Heart right ventricle (tissue), 16 donors: ENCODE measurements at regions not wholly inside any gene's neighbourhood (a gene's known extent, or its start where the extent isn't known, plus 50 kb on each side); places are given as distances from the start of the nearest gene placed in this dataset.

ENCODE experiments used
- ATAC-seq, 8 donors: fragments of 200-7000 bp; cut with Tn5 transposase; one replicate each; pipeline ENCODE4 v1.9.1; 2020; ENCODE audit warnings: mild to moderate bottlenecking in 8 of 8, moderate library complexity in 8 of 8, moderate number of reproducible peaks in 1 of 8
- DNase-seq, 2 donors: peaks; one replicate each; pipeline ENCODE4 v3.0.0-alpha.2; 2020
- H3K27ac ChIP-seq, 10 donors: fragments of 200-600 bp; sonication (generic) in 2 of 10; one replicate each; pipeline versions ENCODE4 v1.5.0 to v1.8.0; 2020 to 2022; ENCODE audit warnings: mild to moderate bottlenecking in 3 of 10
- H3K27me3 ChIP-seq, 7 donors: fragments of 200-600 bp; one replicate each; pipeline ENCODE4 v1.8.0; 2021 to 2022; ENCODE audit warnings: mild to moderate bottlenecking in 2 of 7
- H3K36me3 ChIP-seq, 9 donors: fragments of 200-600 bp; sonication (generic) in 1 of 9; one replicate each; pipeline versions ENCODE4 v1.5.0 to v1.8.0; 2020 to 2022; ENCODE audit warnings: mild to moderate bottlenecking in 2 of 9
- H3K4me1 ChIP-seq, 9 donors: fragments of 200-600 bp; sonication (generic) in 1 of 9; one replicate each; pipeline versions ENCODE4 v1.5.0 to v1.8.0; 2020 to 2022; ENCODE audit warnings: mild to moderate bottlenecking in 4 of 9
- H3K4me3 ChIP-seq, 10 donors: fragments of 200-600 bp; sonication (generic) in 2 of 10; one replicate each; pipeline versions ENCODE4 v1.5.0 to v1.8.0; 2020 to 2022; ENCODE audit warnings: mild to moderate bottlenecking in 7 of 10, moderate library complexity in 2 of 10
- H3K9me3 ChIP-seq, 11 donors: fragments of 200-600 bp in 10 of 11; sonication (generic) in 2 of 11; one replicate each; pipeline versions ENCODE4 v1.5.0 to v1.8.0; 2013 to 2022; ENCODE audit warnings: mild to moderate bottlenecking in 2 of 11, control low read depth in 1 of 11, moderate library complexity in 1 of 11
- WGBS, 2 donors: extraction: QIAGEN DNeasy Blood & Tissue Kit; methylation state at CpG; one replicate each; pipeline ENCODE4 v1.1.7; 2013; ENCODE audit warnings: inconsistent platforms in 1 of 2; 5-methylcytosine and 5-hydroxymethylcytosine counted together
- intact Hi-C, 10 donors: fragments of 100-400 bp; cut with DNase I; formaldehyde crosslinking; loops; one replicate each; pipeline versions ENCODE4 v1.11.1 to v1.14.2; 2022
- TF ChIP-seq, protein P1 (sequence below), 9 donors: fragments of 200-600 bp; sonication (generic) in 2 of 9; IDR thresholded peaks; one replicate each; pipeline versions ENCODE4 v1.5.0 to v1.8.0; 2021 to 2022; ENCODE audit warnings: antibody characterized with exemption in 9 of 9, mild to moderate bottlenecking in 5 of 9, moderate library complexity in 1 of 9
- donor health status: Arrhythmogenic right ventricular cardiomyopathy.
- donor health status: ischemic (EF 13 %, LVEDD 7.1; RV severe dilation, severe dysfunction).
- donor health status: healthy with polysubstance abuse.
- donor health status: DM: no; HTN: yes; CAD: no.
- donor health status: DM: no; HTN: no; CAD: no.
- donor health status: ischemic (EF 25% LVEDD 6.9; RV normal size, moderate dysfunction).
- donor health status: ischemic (EF 25% LVEDD 5.7; RV mildly dilated, moderate dysfunction).
- donor health status: healthy.
- donor health status: DM: yes; HTN: yes; CAD: no.
- donor health status: Ischemic cardiomyopathy.
- donor health status: ischemic (EF 35%, LVEDD 5.7; RV mildly dilated, moderate dysfunction).
- donor health status: nonischemic (EF 11% LVEDD 7.7; RV severe dilation, severe dysfunction).
- donor health status: DM: yes; HTN: yes; CAD: no.
- donor health status: PGD.
- donor health status: ischemic (EF 29% LVEDD 5.4; RV normal size, mild dysfunction).
- donor health status: nonischemic (EF 23%, LVEDD 6.1; RV moderate dilation, normal function).

DNA sequence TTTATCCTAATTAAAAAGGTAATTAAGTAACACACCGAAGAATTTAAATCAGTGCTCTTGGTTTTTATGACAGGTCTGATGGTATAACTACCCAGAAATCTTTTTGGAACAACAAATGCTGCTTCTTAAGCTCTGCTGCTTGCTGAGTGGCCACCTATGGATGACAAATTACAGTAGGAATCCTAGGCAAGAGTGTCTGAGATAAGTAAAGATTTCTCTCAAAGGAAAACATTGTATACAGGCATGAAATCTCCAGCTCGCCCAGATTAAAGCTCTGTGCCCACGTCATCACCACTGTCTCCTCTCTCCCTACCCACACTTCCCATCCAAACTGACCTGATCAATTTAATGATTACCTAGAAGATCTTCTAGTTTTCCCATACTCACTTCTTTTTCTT lies 1083.0 kb upstream of the MAP3K7 start:
- no peaks in the 10 kb centered on the region for H3K36me3 ChIP-seq
- DNase-seq (no peak), ATAC-seq (no peak)
- intact Hi-C loops, result no loop called here
- no peaks in the 10 kb centered on the region for H3K9me3 ChIP-seq
- 33 to 40% methylated on average over 3 of the region's 3 CpGs for WGBS, 2 donors
- H3K4me3 ChIP-seq, result peak overlapping the region in 1 of 10 donors; percentile 6
- no peaks in the 10 kb centered on the region for H3K27me3 ChIP-seq
- TF ChIP-seq, protein P1, sequence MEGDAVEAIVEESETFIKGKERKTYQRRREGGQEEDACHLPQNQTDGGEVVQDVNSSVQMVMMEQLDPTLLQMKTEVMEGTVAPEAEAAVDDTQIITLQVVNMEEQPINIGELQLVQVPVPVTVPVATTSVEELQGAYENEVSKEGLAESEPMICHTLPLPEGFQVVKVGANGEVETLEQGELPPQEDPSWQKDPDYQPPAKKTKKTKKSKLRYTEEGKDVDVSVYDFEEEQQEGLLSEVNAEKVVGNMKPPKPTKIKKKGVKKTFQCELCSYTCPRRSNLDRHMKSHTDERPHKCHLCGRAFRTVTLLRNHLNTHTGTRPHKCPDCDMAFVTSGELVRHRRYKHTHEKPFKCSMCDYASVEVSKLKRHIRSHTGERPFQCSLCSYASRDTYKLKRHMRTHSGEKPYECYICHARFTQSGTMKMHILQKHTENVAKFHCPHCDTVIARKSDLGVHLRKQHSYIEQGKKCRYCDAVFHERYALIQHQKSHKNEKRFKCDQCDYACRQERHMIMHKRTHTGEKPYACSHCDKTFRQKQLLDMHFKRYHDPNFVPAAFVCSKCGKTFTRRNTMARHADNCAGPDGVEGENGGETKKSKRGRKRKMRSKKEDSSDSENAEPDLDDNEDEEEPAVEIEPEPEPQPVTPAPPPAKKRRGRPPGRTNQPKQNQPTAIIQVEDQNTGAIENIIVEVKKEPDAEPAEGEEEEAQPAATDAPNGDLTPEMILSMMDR (IDR thresholded peaks at IDR 0.05), result no peak
- H3K4me1 ChIP-seq, result no peaks in the 10 kb centered on the region
- H3K27ac ChIP-seq, result no peak overlapping the region

DNA sequence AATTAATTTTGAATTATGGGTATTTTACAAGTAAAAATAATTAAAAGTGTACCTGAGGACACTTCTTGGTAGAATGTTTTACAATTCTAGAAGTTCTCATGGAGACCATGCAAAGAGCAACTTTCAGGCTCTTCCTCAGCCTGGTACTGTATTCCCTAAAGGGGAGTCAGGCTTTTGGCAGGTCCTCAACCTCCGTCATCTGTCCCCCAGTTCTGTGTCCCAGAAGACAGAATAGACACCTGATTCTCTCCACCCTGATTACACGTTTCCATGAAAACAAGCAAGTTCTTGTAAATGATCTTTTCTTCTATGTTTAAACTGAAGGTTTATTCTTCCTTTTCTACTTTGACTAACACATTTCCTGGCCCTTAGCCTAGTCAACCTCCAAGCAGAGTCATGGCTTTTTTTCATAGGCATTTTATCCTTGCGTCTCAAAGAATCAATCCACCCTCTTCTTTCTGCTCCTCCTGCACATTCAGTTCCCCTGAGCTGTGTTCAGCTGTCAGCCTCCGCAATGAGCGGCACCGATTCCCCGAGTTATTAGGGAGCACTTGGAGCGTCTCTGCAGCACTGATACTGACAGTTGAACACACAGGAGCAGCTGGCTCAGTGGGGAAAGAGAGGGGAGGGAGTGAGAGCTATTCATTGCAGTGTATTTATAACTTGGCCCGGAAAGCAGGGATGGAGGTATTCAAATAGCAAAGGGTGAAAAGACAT lies 1082.4 kb upstream of the MAP3K7 start:
- Histone ChIP-seq H3K27ac (no peak overlapping the region), H3K9me3 (no peaks in the 10 kb centered on the region), H3K27me3 (no peaks in the 10 kb centered on the region), H3K4me3 (peak overlapping the region in 1 of 10 donors; percentile 6), H3K36me3 (no peaks in the 10 kb centered on the region), H3K4me1 (no peaks in the 10 kb centered on the region)
- intact Hi-C loops, result no loop called here
- 37 to 45% methylated on average over 9 of the region's 9 CpGs for WGBS, 2 donors
- TF ChIP-seq, protein P1 (IDR thresholded peaks at IDR 0.05), result no peak
- peak in 1 of 2 donors; percentile 5 for DNase-seq
- peak in 2 of 8 donors; percentile 44 to 54 for ATAC-seq

DNA sequence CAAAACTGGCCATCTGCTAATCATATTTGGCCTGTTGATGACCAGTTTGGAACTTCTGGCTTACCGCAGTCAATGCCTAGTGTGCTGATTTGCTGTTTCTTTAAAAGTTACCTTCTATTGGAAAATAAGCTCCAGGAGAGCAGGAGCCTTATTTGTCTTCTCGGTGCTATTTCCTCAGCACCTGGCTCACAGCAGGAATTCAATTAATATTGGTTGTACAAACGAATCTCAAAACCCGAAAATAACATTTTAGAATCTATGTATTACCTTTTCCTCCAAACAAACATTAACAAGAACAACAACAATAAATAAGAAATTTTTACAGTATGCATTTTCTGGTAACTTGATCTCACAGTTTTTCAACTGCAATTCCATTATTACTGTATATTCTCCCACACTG lies 1080.7 kb upstream of the MAP3K7 start:
- no peaks in the 10 kb centered on the region for H3K36me3 ChIP-seq
- intact Hi-C loops, result no loop called here
- no peak overlapping the region for H3K27ac ChIP-seq
- ATAC-seq (no peak), DNase-seq (no peak)
- H3K9me3 ChIP-seq, result peaks cover 0 to 4% (median 0%) of the 10 kb centered on the region in 11 donors
- H3K4me1 ChIP-seq, result no peaks in the 10 kb centered on the region
- no peaks in the 10 kb centered on the region for H3K27me3 ChIP-seq
- 82 to 86% methylated on average over 4 of the region's 4 CpGs for WGBS, 2 donors
- TF ChIP-seq, protein P1 (IDR thresholded peaks at IDR 0.05), result no peak
- no peak overlapping the region for H3K4me3 ChIP-seq

- 84% methylated on average over 2 of the region's 2 CpGs for WGBS, 2 donors
- TF ChIP-seq, protein P1 (IDR thresholded peaks at IDR 0.05), result no peak
- intact Hi-C loops, result no loop called here
- Histone ChIP-seq H3K4me1 (no peaks in the 10 kb centered on the region), H3K9me3 (peaks cover 0 to 4% (median 0%) of the 10 kb centered on the region in 11 donors), H3K4me3 (no peak overlapping the region), H3K36me3 (no peaks in the 10 kb centered on the region), H3K27ac (no peak overlapping the region), H3K27me3 (no peaks in the 10 kb centered on the region)
- ATAC-seq, result no peak
- DNase-seq, result no peak
These were observed 1077.6 kb upstream of the MAP3K7 start for GRCh38 chr6:91664327-91664959.
